ENCODE measurements at regions not wholly inside any gene's neighbourhood (a gene's known extent, or its start where the extent isn't known, plus 50 kb on each side); places are given as distances from the start of the nearest gene placed in this dataset.
A peak's percentile ranks its signal among the peaks of the same experiment; 100 is the strongest.

- intact Hi-C loops (cut with DNase I) = no loop called here
- WGBS, 4 donors = 90 to 95% (median 92%) methylated on average over 6 of the region's 6 CpGs
- no peak overlapping the region for H3K4me3 ChIP-seq
Measured at GRCh38 chr5:17019324-17019723, 83.2 kb upstream of the MYO10 start.

GRCh38 chr5:17020678-17021601, 84.9 kb upstream of the MYO10 start:
- intact Hi-C loops (cut with DNase I) = no loop called here
- no peak for DNase-seq
- WGBS, 4 donors = 71 to 76% (median 74%) methylated on average over 8 of the region's 8 CpGs
- no peaks in the 10 kb centered on the region for H3K36me3 ChIP-seq (replicated peaks in 1 of 2)
- peaks cover 0 to 6% of the 10 kb centered on the region in 2 donors for H3K4me1 ChIP-seq (replicated peaks in 1 of 2)
- peak overlapping the region in 2 of 5 donors; percentile 28 to 67 for H3K27ac ChIP-seq
- H3K9me3 ChIP-seq (replicated peaks in 1 of 3) = no peaks in the 10 kb centered on the region
- no peak overlapping the region for H3K4me3 ChIP-seq
- H3K27me3 ChIP-seq = no peaks in the 10 kb centered on the region
- TF ChIP-seq, protein P1, sequence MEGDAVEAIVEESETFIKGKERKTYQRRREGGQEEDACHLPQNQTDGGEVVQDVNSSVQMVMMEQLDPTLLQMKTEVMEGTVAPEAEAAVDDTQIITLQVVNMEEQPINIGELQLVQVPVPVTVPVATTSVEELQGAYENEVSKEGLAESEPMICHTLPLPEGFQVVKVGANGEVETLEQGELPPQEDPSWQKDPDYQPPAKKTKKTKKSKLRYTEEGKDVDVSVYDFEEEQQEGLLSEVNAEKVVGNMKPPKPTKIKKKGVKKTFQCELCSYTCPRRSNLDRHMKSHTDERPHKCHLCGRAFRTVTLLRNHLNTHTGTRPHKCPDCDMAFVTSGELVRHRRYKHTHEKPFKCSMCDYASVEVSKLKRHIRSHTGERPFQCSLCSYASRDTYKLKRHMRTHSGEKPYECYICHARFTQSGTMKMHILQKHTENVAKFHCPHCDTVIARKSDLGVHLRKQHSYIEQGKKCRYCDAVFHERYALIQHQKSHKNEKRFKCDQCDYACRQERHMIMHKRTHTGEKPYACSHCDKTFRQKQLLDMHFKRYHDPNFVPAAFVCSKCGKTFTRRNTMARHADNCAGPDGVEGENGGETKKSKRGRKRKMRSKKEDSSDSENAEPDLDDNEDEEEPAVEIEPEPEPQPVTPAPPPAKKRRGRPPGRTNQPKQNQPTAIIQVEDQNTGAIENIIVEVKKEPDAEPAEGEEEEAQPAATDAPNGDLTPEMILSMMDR (IDR thresholded peaks at IDR 0.05) = no peak
- no peak for TF ChIP-seq POLR2A (IDR thresholded peaks at IDR 0.05)

More at GRCh38 chr5:17019324-17019723, 83.2 kb upstream of the MYO10 start:
- Histone ChIP-seq H3K27ac (no peak overlapping the region), H3K36me3 (replicated peaks in 1 of 2) (no peaks in the 10 kb centered on the region), H3K4me1 (replicated peaks in 1 of 2) (peaks cover 0 to 6% of the 10 kb centered on the region in 2 donors), H3K9me3 (replicated peaks in 1 of 3) (no peaks in the 10 kb centered on the region), H3K27me3 (no peaks in the 10 kb centered on the region)
- DNase-seq = no peak
- TF ChIP-seq POLR2A (IDR thresholded peaks at IDR 0.05) = no peak
- TF ChIP-seq, protein P1 (IDR thresholded peaks at IDR 0.05) = no peak

DNA sequence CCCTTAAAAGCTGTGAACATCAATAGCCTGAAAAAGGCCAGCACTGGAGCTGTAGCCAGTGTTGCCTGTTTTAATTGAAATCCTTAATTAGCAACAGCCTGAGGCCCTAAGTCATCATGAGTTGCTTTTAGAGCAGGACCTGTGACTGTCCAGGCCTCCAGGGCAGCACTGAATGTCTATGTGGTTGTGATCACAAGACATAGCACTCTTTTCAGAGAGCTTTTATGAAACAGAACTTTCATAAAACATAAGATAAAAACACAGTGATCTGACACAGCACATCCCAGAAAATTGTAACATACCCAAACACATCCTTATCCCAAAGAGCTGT, 85.5 kb upstream of the MYO10 start:
- DNase-seq = no peak
- H3K27me3 ChIP-seq = no peaks in the 10 kb centered on the region
- intact Hi-C loops (cut with DNase I) = no loop called here
- no peak overlapping the region for H3K4me3 ChIP-seq
- no peaks in the 10 kb centered on the region for H3K9me3 ChIP-seq (replicated peaks in 1 of 3)
- peak overlapping the region in 1 of 5 donors; percentile 9 for H3K27ac ChIP-seq
- TF ChIP-seq POLR2A (IDR thresholded peaks at IDR 0.05) = no peak
- TF ChIP-seq, protein P1 (IDR thresholded peaks at IDR 0.05) = no peak
- H3K36me3 ChIP-seq (replicated peaks in 1 of 2) = no peaks in the 10 kb centered on the region
- H3K4me1 ChIP-seq (replicated peaks in 1 of 2) = peaks cover 0 to 6% of the 10 kb centered on the region in 2 donors

- intact Hi-C loops (cut with DNase I) = no loop called here
- no peak for DNase-seq
- Histone ChIP-seq H3K27me3 (no peaks in the 10 kb centered on the region), H3K4me3 (no peak overlapping the region), H3K9me3 (replicated peaks in 1 of 3) (no peaks in the 10 kb centered on the region), H3K4me1 (replicated peaks in 1 of 2) (peaks cover 0 to 6% of the 10 kb centered on the region in 2 donors), H3K27ac (no peak overlapping the region), H3K36me3 (replicated peaks in 1 of 2) (no peaks in the 10 kb centered on the region)
- WGBS, 4 donors = 99 to 100% (median 100%) methylated on average over 2 of the region's 2 CpGs
- no peak for TF ChIP-seq POLR2A (IDR thresholded peaks at IDR 0.05)
- TF ChIP-seq, protein P1 (IDR thresholded peaks at IDR 0.05) = no peak
Measured at GRCh38 chr5:17022296-17022695, 86.2 kb upstream of the MYO10 start.
